ENCODE measurements at regions not wholly inside any gene's neighbourhood (a gene's known extent, or its start where the extent isn't known, plus 50 kb on each side); places are given as distances from the start of the nearest gene placed in this dataset.

DNA sequence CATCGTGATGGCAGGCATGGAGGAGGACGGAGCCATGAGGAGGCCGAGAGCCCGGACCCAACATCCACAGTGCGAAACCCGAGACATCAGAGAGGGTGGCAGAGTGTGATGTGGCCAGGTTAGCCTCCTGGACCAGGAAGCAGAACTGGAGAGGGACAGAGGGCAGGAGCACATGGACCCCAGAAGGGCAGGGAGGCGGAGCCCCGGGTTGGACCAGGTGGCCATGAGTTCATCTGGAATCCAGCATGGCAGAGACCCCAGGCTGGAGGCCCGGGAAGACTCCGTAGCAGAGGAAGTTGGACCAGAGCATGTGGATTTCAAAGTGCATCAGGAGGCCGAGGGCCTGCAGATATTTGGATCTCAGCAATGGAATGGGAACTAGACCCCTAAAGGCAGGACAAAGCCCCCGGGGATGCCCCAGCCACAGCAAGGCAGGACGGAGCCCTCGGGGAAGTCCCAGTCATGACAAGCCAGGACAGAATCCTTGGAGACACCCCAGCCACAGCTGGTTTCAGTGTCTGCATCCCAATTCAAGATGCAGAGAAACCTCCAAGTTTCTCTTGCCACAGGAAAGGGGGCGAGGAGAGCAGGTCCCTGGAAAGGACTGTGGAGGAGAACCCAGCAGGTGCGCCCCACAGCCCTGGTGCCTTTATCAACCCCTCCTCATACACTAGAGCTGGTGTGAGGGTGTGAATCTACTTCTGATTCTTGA, 1393.4 kb downstream of the BRD1 start:
- H3K79me2 ChIP-seq (ENCODE audit: low read length): no peaks in the 10 kb centered on the region
- H3K27ac ChIP-seq (ENCODE audit: low read length): no peak overlapping the region
- no peak overlapping the region for H3K9ac ChIP-seq (ENCODE audit: low read length)
- H3K4me2 ChIP-seq (ENCODE audit: low read depth, low read length, poor library complexity, severe bottlenecking): no peak overlapping the region
- DNase-seq: no peak
- no peaks in the 10 kb centered on the region for H3K36me3 ChIP-seq (ENCODE audit: insufficient read depth, low read length)
- no peak overlapping the region for H3K4me3 ChIP-seq (ENCODE audit: low read length)
- no peak overlapping the region for H2AFZ ChIP-seq (ENCODE audit: low read length)
- peaks cover 21% of the 10 kb centered on the region for H3K4me1 ChIP-seq (ENCODE audit: low read length)
- no peaks in the 10 kb centered on the region for H3K9me2 ChIP-seq (replicated peaks; ENCODE audit: insufficient read depth, low read length)
- no peaks in the 10 kb centered on the region for H3K27me3 ChIP-seq (ENCODE audit: low read length)
- H4K20me1 ChIP-seq (ENCODE audit: insufficient read depth, low read depth, low read length): peaks cover 24% of the 10 kb centered on the region; the same call in 1 of the 2 replicates
- no peaks in the 10 kb centered on the region for H3K9me3 ChIP-seq (ENCODE audit: low read length)

DNA sequence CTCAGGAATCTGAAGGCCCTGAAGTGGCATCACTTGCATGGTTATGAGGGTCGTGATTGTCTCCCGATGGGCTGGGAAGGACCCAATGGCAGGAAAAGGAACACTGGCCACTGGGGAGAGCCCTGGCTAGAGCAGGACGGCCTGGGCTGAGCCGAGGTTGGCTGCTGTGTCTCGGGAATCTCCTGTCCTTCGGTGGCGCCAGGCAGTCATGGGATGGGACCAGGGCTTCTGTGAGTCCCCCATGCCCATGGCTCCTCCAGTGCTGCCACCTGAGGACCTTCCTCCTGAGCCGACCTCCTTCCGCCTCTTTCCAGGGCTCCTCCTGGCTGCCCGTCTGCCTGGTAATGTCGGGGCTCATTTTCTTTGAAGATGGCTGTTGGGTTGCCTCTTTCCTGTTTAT, 1394.0 kb downstream of the BRD1 start:
- Histone ChIP-seq H3K9ac (ENCODE audit: low read length) (no peak overlapping the region), H3K79me2 (ENCODE audit: low read length) (no peaks in the 10 kb centered on the region), H3K27me3 (ENCODE audit: low read length) (no peaks in the 10 kb centered on the region), H3K27ac (ENCODE audit: low read length) (no peak overlapping the region), H2AFZ (ENCODE audit: low read length) (no peak overlapping the region), H3K9me3 (ENCODE audit: low read length) (no peaks in the 10 kb centered on the region), H4K20me1 (ENCODE audit: insufficient read depth, low read depth, low read length) (peaks cover 24% of the 10 kb centered on the region; the same call in 1 of the 2 replicates), H3K4me2 (ENCODE audit: low read depth, low read length, poor library complexity, severe bottlenecking) (no peak overlapping the region), H3K4me3 (ENCODE audit: low read length) (no peak overlapping the region), H3K4me1 (ENCODE audit: low read length) (peaks cover 14% of the 10 kb centered on the region), H3K9me2 (replicated peaks; ENCODE audit: insufficient read depth, low read length) (no peaks in the 10 kb centered on the region), H3K36me3 (ENCODE audit: insufficient read depth, low read length) (no peaks in the 10 kb centered on the region)
- no peak for DNase-seq

GRCh38 chr22:48432781-48433518, 1394.7 kb downstream of the BRD1 start:
- Histone ChIP-seq H3K79me2 (ENCODE audit: low read length) (no peaks in the 10 kb centered on the region), H3K4me3 (ENCODE audit: low read length) (no peak overlapping the region), H3K9ac (ENCODE audit: low read length) (no peak overlapping the region), H2AFZ (ENCODE audit: low read length) (no peak overlapping the region), H3K9me2 (replicated peaks; ENCODE audit: insufficient read depth, low read length) (no peaks in the 10 kb centered on the region), H4K20me1 (ENCODE audit: insufficient read depth, low read depth, low read length) (peaks cover 24% of the 10 kb centered on the region; the same call in 1 of the 2 replicates), H3K4me1 (ENCODE audit: low read length) (peaks cover 11% of the 10 kb centered on the region), H3K27ac (ENCODE audit: low read length) (no peak overlapping the region), H3K4me2 (ENCODE audit: low read depth, low read length, poor library complexity, severe bottlenecking) (no peak overlapping the region), H3K36me3 (ENCODE audit: insufficient read depth, low read length) (no peaks in the 10 kb centered on the region), H3K27me3 (ENCODE audit: low read length) (no peaks in the 10 kb centered on the region), H3K9me3 (ENCODE audit: low read length) (no peaks in the 10 kb centered on the region)
- no peak for DNase-seq

- Histone ChIP-seq H3K9me2 (replicated peaks; ENCODE audit: insufficient read depth, low read length) (no peaks in the 10 kb centered on the region), H3K79me2 (ENCODE audit: low read length) (no peaks in the 10 kb centered on the region), H3K4me3 (ENCODE audit: low read length) (no peak overlapping the region), H3K4me1 (ENCODE audit: low read length) (peaks cover 11% of the 10 kb centered on the region), H3K9me3 (ENCODE audit: low read length) (no peaks in the 10 kb centered on the region), H4K20me1 (ENCODE audit: insufficient read depth, low read depth, low read length) (peaks cover 19% of the 10 kb centered on the region; the same call in 1 of the 2 replicates), H3K4me2 (ENCODE audit: low read depth, low read length, poor library complexity, severe bottlenecking) (no peak overlapping the region), H3K27ac (ENCODE audit: low read length) (no peak overlapping the region), H3K27me3 (ENCODE audit: low read length) (no peaks in the 10 kb centered on the region), H3K9ac (ENCODE audit: low read length) (no peak overlapping the region), H3K36me3 (ENCODE audit: insufficient read depth, low read length) (no peaks in the 10 kb centered on the region), H2AFZ (ENCODE audit: low read length) (no peak overlapping the region)
- no peak for DNase-seq
These were observed 1395.9 kb downstream of the BRD1 start for GRCh38 chr22:48431536-48432315.

DNA sequence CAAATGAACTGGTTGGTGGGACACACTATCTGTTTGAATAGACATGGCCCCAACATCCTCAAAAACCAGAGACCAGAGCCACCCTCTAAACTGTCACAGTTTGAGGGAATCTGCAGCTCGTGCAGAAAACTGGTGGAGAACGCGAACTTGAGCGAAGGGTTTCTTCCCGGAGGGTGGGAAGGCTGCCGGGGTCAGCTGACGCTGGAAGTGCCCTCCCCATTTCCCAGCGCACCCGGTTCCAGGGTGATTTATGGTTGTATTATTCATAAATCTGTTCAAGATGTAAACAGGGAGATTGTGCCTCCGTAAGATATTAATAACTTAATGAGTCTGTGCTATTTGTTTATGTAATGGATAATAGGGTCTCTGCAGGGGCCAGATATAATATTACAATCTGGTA, 1396.7 kb downstream of the BRD1 start:
- no peaks in the 10 kb centered on the region for H3K79me2 ChIP-seq (ENCODE audit: low read length)
- no peaks in the 10 kb centered on the region for H3K9me2 ChIP-seq (replicated peaks; ENCODE audit: insufficient read depth, low read length)
- H3K9me3 ChIP-seq (ENCODE audit: low read length): no peaks in the 10 kb centered on the region
- H2AFZ ChIP-seq (ENCODE audit: low read length): no peak overlapping the region
- no peak for DNase-seq
- H3K27me3 ChIP-seq (ENCODE audit: low read length): no peaks in the 10 kb centered on the region
- peaks cover 5% of the 10 kb centered on the region for H3K4me1 ChIP-seq (ENCODE audit: low read length)
- no peak overlapping the region for H3K4me3 ChIP-seq (ENCODE audit: low read length)
- H3K9ac ChIP-seq (ENCODE audit: low read length): no peak overlapping the region
- peaks cover 19% of the 10 kb centered on the region; the same call in 1 of the 2 replicates for H4K20me1 ChIP-seq (ENCODE audit: insufficient read depth, low read depth, low read length)
- no peak overlapping the region for H3K4me2 ChIP-seq (ENCODE audit: low read depth, low read length, poor library complexity, severe bottlenecking)
- no peak overlapping the region for H3K27ac ChIP-seq (ENCODE audit: low read length)
- H3K36me3 ChIP-seq (ENCODE audit: insufficient read depth, low read length): no peaks in the 10 kb centered on the region

DNA sequence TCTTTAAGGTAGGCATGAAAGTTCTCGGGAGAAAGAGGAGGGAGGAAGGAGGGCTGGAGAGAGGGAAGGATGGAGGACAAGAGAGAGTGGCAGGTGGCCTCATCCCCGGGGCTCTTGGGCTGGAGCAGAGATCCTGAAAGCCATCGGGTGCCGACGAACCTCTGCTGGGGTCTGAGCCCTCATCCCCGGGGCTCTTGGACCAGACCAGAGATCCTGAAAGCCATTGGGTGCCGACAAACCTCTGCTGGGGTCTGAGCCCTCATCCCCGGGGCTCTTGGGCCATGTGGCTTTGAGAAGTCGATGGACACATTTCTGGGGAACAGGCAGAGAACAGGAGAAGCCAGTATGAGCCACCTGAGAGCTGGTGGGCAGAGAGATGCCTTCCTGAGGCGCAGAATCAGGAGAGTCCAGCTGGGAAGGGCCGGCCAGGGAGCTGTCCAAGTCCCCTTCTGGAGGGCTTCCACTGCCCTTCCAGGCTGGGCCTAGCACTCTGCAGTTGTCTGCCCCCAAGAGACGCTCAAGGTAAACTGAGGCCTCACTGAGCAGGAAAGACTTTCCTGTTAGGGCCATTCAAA, 1398.1 kb downstream of the BRD1 start:
- H3K27me3 ChIP-seq (ENCODE audit: low read length): no peaks in the 10 kb centered on the region
- H3K9ac ChIP-seq (ENCODE audit: low read length): no peak overlapping the region
- H2AFZ ChIP-seq (ENCODE audit: low read length): no peak overlapping the region
- peaks cover 16% of the 10 kb centered on the region; the same call in 1 of the 2 replicates for H4K20me1 ChIP-seq (ENCODE audit: insufficient read depth, low read depth, low read length)
- H3K9me2 ChIP-seq (replicated peaks; ENCODE audit: insufficient read depth, low read length): no peaks in the 10 kb centered on the region
- H3K79me2 ChIP-seq (ENCODE audit: low read length): no peaks in the 10 kb centered on the region
- H3K4me1 ChIP-seq (ENCODE audit: low read length): no peaks in the 10 kb centered on the region
- DNase-seq: no peak
- no peaks in the 10 kb centered on the region for H3K9me3 ChIP-seq (ENCODE audit: low read length)
- no peak overlapping the region for H3K4me2 ChIP-seq (ENCODE audit: low read depth, low read length, poor library complexity, severe bottlenecking)
- no peaks in the 10 kb centered on the region for H3K36me3 ChIP-seq (ENCODE audit: insufficient read depth, low read length)
- no peak overlapping the region for H3K27ac ChIP-seq (ENCODE audit: low read length)
- no peak overlapping the region for H3K4me3 ChIP-seq (ENCODE audit: low read length)

DNA sequence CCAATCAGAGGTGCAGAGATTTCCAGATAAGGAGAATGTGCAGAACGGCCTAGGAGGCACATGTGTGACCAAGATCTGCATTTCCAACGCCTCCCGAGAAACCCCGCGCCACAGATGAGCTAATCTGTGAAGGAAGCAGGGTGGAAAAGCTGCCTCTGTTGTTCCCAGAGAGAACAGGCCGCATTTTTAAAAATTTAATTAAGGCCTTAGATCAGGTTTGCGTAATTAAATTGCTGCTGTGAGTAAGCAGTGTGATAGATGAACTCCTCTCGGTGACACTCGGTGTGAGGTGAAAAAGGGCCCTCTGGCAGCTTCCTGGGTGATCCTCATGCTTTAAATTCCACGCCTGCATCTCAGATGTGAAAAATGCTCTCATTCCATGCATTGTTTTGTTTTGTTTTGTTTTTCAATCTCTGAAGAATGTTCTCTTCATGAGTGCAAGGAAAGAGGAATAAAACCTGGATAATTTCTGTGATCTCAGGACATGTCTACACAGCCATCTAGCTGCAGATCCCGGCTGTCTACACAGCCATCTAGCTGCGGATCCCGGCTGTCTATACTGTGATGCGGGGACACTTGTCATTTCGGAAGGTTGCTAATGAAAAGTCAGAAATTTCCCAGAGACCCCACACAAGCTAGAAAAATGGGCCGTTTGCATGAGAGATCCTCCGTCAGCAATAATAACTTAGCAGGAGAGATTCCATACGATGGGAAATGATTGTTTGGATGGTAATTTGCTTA, 1398.9 kb downstream of the BRD1 start:
- no peaks in the 10 kb centered on the region for H3K27me3 ChIP-seq (ENCODE audit: low read length)
- H3K4me3 ChIP-seq (ENCODE audit: low read length): no peak overlapping the region
- no peak overlapping the region for H3K4me2 ChIP-seq (ENCODE audit: low read depth, low read length, poor library complexity, severe bottlenecking)
- H3K27ac ChIP-seq (ENCODE audit: low read length): no peak overlapping the region
- H3K9me2 ChIP-seq (replicated peaks; ENCODE audit: insufficient read depth, low read length): no peaks in the 10 kb centered on the region
- H2AFZ ChIP-seq (ENCODE audit: low read length): no peak overlapping the region
- H3K79me2 ChIP-seq (ENCODE audit: low read length): no peaks in the 10 kb centered on the region
- H3K9ac ChIP-seq (ENCODE audit: low read length): no peak overlapping the region
- peaks cover 11% of the 10 kb centered on the region; the same call in 1 of the 2 replicates for H4K20me1 ChIP-seq (ENCODE audit: insufficient read depth, low read depth, low read length)
- no peaks in the 10 kb centered on the region for H3K9me3 ChIP-seq (ENCODE audit: low read length)
- H3K36me3 ChIP-seq (ENCODE audit: insufficient read depth, low read length): no peaks in the 10 kb centered on the region
- DNase-seq: no peak
- no peaks in the 10 kb centered on the region for H3K4me1 ChIP-seq (ENCODE audit: low read length)

Measured in Karpas-422 (cell line).